Suprapubic skin (tissue), 4 donors: ENCODE measurements at regions not wholly inside any gene's neighbourhood (a gene's known extent, or its start where the extent isn't known, plus 50 kb on each side); places are given as distances from the start of the nearest gene placed in this dataset.
A peak's percentile ranks its signal among the peaks of the same experiment; 100 is the strongest.

Experiments used
- DNase-seq, 2 donors: peaks; one replicate each; pipeline ENCODE4 v3.0.0-alpha.2; 2019; ENCODE audit warnings: low spot score in 2 of 2
- H3K27ac ChIP-seq: fragments of 200-600 bp; sonication (generic); one replicate; pipeline ENCODE4 v1.5.1; 2019
- H3K27me3 ChIP-seq: fragments of 200-600 bp; sonication (generic); one replicate; pipeline ENCODE4 v1.5.1; 2019
- H3K36me3 ChIP-seq: fragments of 200-600 bp; sonication (generic); one replicate; pipeline ENCODE4 v1.5.1; 2019
- H3K4me1 ChIP-seq: fragments of 200-600 bp; sonication (generic); one replicate; pipeline ENCODE4 v1.5.1; 2019
- H3K4me3 ChIP-seq: fragments of 200-600 bp; sonication (generic); one replicate; pipeline ENCODE4 v1.5.1; 2019; ENCODE audit warnings: mild to moderate bottlenecking
- H3K9me3 ChIP-seq: fragments of 200-600 bp; sonication (generic); one replicate; pipeline ENCODE4 v1.5.1; 2019
- EP300 ChIP-seq: sonication (generic); formaldehyde crosslinking; IDR thresholded peaks from one replicate; pipeline ENCODE4 v1.6.1; 2017; ENCODE audit warnings: antibody characterized with exemption
- POLR2A ChIP-seq, 2 donors: fragments of 450-650 bp; IDR thresholded peaks; one replicate each; pipeline ENCODE4 v1.6.1; 2017; ENCODE audit warnings: antibody characterized with exemption in 2 of 2, mild to moderate bottlenecking in 2 of 2, moderate library complexity in 2 of 2
- POLR2AphosphoS5 ChIP-seq, 3 donors: sonication (generic); formaldehyde crosslinking; IDR thresholded peaks; one replicate each; pipeline ENCODE4 v1.6.1; 2017; ENCODE audit warnings: antibody characterized with exemption in 3 of 3
- WGBS: methylation state at CpG from one replicate; pipeline ENCODE4 v1.1.5; 2018; 5-methylcytosine and 5-hydroxymethylcytosine counted together
- TF ChIP-seq, protein P1 (sequence below), 2 donors: fragments of 200-600 bp in 1 of 2; fragments of 450-650 bp in 1 of 2; sonication (generic) in 1 of 2; IDR thresholded peaks; one replicate each; pipeline ENCODE4 v1.5.1; 2016 to 2019; ENCODE audit warnings: antibody characterized with exemption in 2 of 2, mild to moderate bottlenecking in 1 of 2, moderate library complexity in 1 of 2

DNA sequence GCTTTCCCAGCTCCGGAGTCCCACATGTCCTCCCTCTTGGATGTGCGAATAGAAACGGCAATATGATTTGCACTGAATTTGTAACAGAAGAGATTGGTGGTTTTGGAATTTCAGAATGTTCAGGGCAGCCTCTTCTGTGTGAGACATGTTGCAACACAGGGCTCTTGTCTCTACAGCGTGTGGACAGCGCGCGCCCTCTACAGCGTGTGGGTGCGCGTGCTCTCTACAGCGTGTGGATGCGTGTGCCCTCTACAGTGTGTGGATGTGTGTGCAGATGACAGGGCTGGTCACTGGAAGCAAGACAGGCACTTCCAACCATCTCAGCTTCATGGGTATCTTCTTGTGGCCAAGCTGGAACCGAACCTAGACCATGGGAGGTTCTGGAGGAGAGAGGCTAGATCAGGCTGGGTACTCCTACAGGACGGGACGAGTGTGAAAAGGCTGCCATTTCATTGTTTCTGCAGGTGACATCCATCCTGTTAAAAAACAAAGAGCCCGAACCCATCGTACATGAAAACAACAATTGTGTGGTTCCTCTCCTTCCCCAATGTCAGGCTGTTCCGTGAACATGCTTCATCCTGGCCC lies 78.4 kb downstream of the TEX29 start:
- H3K4me3 ChIP-seq = no peak overlapping the region
- no peak overlapping the region for H3K27ac ChIP-seq
- TF ChIP-seq POLR2A (IDR thresholded peaks at IDR 0.05) (no peak), POLR2AphosphoS5 (IDR thresholded peaks at IDR 0.05) (no peak)
- TF ChIP-seq, protein P1, sequence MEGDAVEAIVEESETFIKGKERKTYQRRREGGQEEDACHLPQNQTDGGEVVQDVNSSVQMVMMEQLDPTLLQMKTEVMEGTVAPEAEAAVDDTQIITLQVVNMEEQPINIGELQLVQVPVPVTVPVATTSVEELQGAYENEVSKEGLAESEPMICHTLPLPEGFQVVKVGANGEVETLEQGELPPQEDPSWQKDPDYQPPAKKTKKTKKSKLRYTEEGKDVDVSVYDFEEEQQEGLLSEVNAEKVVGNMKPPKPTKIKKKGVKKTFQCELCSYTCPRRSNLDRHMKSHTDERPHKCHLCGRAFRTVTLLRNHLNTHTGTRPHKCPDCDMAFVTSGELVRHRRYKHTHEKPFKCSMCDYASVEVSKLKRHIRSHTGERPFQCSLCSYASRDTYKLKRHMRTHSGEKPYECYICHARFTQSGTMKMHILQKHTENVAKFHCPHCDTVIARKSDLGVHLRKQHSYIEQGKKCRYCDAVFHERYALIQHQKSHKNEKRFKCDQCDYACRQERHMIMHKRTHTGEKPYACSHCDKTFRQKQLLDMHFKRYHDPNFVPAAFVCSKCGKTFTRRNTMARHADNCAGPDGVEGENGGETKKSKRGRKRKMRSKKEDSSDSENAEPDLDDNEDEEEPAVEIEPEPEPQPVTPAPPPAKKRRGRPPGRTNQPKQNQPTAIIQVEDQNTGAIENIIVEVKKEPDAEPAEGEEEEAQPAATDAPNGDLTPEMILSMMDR (IDR thresholded peaks at IDR 0.05) = peak in 1 of 2 donors; percentile 7
- H3K36me3 ChIP-seq = no peaks in the 10 kb centered on the region
- no peaks in the 10 kb centered on the region for H3K9me3 ChIP-seq
- H3K4me1 ChIP-seq = no peaks in the 10 kb centered on the region
- no peaks in the 10 kb centered on the region for H3K27me3 ChIP-seq
- 71% methylated on average over 18 of the region's 18 CpGs for WGBS
- DNase-seq = peak in 1 of 2 donors; percentile 20

DNA sequence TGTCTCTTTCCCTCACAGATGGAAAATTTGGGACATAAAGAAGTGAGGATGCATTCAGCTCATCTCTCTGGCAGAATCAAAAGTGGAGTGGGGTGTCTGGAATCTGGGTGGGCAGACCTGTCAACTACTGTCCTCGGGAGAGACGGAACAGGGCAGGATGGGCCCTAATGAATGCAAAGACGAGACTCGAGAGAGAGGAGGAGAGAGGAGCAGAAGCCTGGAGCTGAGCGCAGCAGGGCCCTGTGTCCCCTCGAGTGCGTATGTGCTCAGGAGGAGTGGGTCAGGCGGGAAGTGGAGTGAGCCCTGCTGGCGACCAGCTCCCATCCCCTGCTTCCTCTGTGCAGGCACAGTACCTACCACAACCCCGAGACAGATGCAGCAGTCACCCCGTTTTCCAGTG lies 78.9 kb downstream of the TEX29 start:
- no peaks in the 10 kb centered on the region for H3K4me1 ChIP-seq
- TF ChIP-seq, protein P1 (IDR thresholded peaks at IDR 0.05) = no peak
- TF ChIP-seq EP300 (no peak), POLR2AphosphoS5 (IDR thresholded peaks at IDR 0.05) (no peak), POLR2A (IDR thresholded peaks at IDR 0.05) (no peak)
- DNase-seq = peak in 1 of 2 donors; percentile 38

DNA sequence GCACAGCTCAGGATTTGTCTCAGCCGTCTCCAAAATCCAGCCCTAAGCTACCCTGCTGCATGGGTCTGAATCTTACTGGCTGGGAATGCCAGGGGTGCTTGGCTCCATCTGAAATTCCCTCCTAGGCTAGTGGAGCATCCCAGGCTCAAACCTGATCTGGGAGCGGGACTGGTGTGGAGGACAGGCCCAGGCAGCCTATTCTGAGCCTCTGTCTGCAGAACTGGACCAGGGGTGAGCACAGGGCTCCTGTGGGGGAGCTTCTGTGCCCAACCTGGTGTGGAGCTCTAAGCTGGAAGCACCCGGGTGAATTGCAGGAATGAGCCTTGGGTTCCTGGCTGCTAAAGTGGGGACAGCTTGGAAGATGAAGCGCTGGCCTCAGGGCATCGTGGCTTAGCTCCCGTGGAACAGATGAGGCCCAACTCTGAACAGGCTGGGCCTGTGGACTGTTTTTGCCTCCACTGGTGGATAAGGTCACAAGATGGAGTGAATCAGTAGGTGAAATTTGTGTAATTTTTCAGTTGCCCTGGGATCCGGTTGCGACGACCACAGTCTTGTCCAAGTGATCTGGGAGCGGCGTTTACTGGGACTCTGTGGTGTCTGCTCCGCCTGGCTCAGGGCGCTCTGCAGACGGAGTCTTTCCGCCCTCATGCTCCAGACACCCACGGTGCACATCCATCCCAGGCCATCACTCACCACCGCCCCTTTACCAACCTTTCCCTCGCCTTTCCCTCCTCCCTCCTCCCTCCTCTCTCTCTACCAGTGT lies 79.5 kb downstream of the TEX29 start:
- Histone ChIP-seq H3K4me1 (no peaks in the 10 kb centered on the region), H3K4me3 (no peak overlapping the region), H3K36me3 (no peaks in the 10 kb centered on the region), H3K27me3 (no peaks in the 10 kb centered on the region), H3K27ac (no peak overlapping the region), H3K9me3 (no peaks in the 10 kb centered on the region)
- TF ChIP-seq, protein P1 (IDR thresholded peaks at IDR 0.05) = no peak
- TF ChIP-seq POLR2A (IDR thresholded peaks at IDR 0.05) = no peak
- no peak for TF ChIP-seq POLR2AphosphoS5 (IDR thresholded peaks at IDR 0.05)
- no peak for TF ChIP-seq EP300
- 88% methylated on average over 17 of the region's 18 CpGs for WGBS
- DNase-seq = peak in 1 of 2 donors; percentile 58

More for the DNA sequence above, 78.9 kb downstream of the TEX29 start:
- no peaks in the 10 kb centered on the region for H3K27me3 ChIP-seq
- no peaks in the 10 kb centered on the region for H3K9me3 ChIP-seq
- H3K36me3 ChIP-seq = no peaks in the 10 kb centered on the region
- WGBS = 75% methylated on average over 11 of the region's 11 CpGs
- no peak overlapping the region for H3K4me3 ChIP-seq
- H3K27ac ChIP-seq = no peak overlapping the region

DNA sequence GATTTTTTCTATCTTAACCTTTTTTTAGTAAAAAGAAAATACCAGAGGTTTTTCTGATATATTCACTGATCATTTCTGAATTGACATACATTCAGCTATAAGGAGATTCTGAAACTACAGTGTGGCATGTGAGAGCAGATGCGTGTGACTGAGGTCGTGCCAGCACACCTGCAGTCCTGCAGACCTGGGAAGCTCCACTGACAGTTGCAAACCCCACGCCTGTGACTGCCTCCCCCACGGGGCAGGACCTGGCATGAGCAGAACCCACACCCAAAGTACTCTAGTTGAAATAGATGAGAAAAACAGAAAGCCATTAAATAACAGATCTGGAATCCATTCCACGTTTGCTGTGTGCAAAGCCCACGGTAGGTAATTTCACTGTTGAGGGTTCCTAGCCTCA lies 80.7 kb downstream of the TEX29 start:
- Histone ChIP-seq H3K27ac (no peak overlapping the region), H3K9me3 (no peaks in the 10 kb centered on the region), H3K4me3 (no peak overlapping the region), H3K27me3 (peaks cover 10% of the 10 kb centered on the region), H3K4me1 (no peaks in the 10 kb centered on the region), H3K36me3 (no peaks in the 10 kb centered on the region)
- 56% methylated on average over 6 of the region's 6 CpGs for WGBS
- TF ChIP-seq EP300 (no peak), POLR2A (IDR thresholded peaks at IDR 0.05) (no peak), POLR2AphosphoS5 (IDR thresholded peaks at IDR 0.05) (no peak)
- TF ChIP-seq, protein P1 (IDR thresholded peaks at IDR 0.05) = no peak
- peak in 1 of 2 donors; percentile 50 for DNase-seq

DNA sequence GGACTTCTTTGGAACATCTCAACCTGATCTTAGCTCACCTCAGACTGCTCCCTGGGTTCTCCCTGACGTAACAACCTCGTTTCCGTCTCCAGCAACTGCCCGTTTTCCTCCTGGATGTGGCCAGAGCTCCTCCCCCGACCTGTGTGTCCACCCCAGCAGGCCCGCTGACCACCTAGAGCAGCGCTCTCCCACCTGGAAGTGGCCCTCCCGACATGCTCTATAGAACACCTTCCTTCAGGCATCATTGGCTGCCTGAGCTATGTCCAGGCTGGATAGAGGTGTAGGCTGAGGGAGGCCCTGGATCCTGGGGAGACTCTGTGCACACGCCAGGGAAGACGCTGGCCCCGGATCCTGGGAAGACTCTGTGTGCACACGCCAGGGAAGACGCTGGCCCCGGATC lies 81.3 kb downstream of the TEX29 start:
- no peak for TF ChIP-seq EP300
- TF ChIP-seq, protein P1 (IDR thresholded peaks at IDR 0.05) = no peak
- TF ChIP-seq POLR2A (IDR thresholded peaks at IDR 0.05) = no peak
- TF ChIP-seq POLR2AphosphoS5 (IDR thresholded peaks at IDR 0.05) = no peak
- H3K27ac ChIP-seq = no peak overlapping the region
- 85% methylated on average over 11 of the region's 14 CpGs for WGBS
- no peaks in the 10 kb centered on the region for H3K9me3 ChIP-seq
- H3K36me3 ChIP-seq = no peaks in the 10 kb centered on the region
- no peak overlapping the region for H3K4me3 ChIP-seq
- no peaks in the 10 kb centered on the region for H3K4me1 ChIP-seq
- DNase-seq = no peak
- H3K27me3 ChIP-seq = peaks cover 10% of the 10 kb centered on the region
